Liver (tissue), 8 donors: ENCODE measurements at regions not wholly inside any gene's neighbourhood (a gene's known extent, or its start where the extent isn't known, plus 50 kb on each side); places are given as distances from the start of the nearest gene placed in this dataset.

ENCODE experiments used
- DNase-seq: peaks from one replicate; pipeline ENCODE4 v3.0.0-alpha.2; 2017; ENCODE audit warnings: low spot score
- H3K27ac ChIP-seq, 2 donors: one replicate each; pipeline ENCODE4 v1.7.0; 2013; ENCODE audit warnings: inconsistent platforms in 2 of 2, low read length in 2 of 2, control low read depth in 1 of 2, low read depth in 1 of 2, mild to moderate bottlenecking in 1 of 2
- H3K27me3 ChIP-seq, 4 donors: one replicate each; pipeline versions ENCODE4 v1.6.1 to v1.7.0; 2013; ENCODE audit warnings: low read length in 3 of 4, inconsistent platforms in 1 of 4, mild to moderate bottlenecking in 1 of 4, moderate library complexity in 1 of 4; ENCODE audit not compliant: control insufficient read depth in 4 of 4, insufficient read depth in 4 of 4
- H3K36me3 ChIP-seq, 4 donors: one replicate each; pipeline versions ENCODE4 v1.6.1 to v1.7.0; 2013; ENCODE audit warnings: low read length in 3 of 4, mild to moderate bottlenecking in 3 of 4, low read depth in 1 of 4, moderate library complexity in 1 of 4; ENCODE audit not compliant: control insufficient read depth in 4 of 4, insufficient read depth in 3 of 4
- H3K4me1 ChIP-seq, 4 donors: one replicate each; pipeline versions ENCODE4 v1.6.1 to v1.7.0; 2013; ENCODE audit warnings: low read length in 3 of 4, mild to moderate bottlenecking in 3 of 4, moderate library complexity in 1 of 4; ENCODE audit not compliant: control insufficient read depth in 4 of 4, insufficient read depth in 4 of 4
- H3K4me3 ChIP-seq, 3 donors: one replicate each; pipeline versions ENCODE4 v1.6.1 to v1.7.0; 2013; ENCODE audit warnings: low read length in 3 of 3, control low read depth in 1 of 3, low read depth in 1 of 3, mild to moderate bottlenecking in 1 of 3
- H3K9ac ChIP-seq, 2 donors: one replicate each; pipeline ENCODE4 v1.7.0; 2013; ENCODE audit warnings: low read length in 2 of 2, mild to moderate bottlenecking in 2 of 2, moderate library complexity in 2 of 2, control low read depth in 1 of 2, low read depth in 1 of 2
- H3K9me3 ChIP-seq, 4 donors: one replicate each; pipeline versions ENCODE4 v1.6.1 to v1.7.0; 2013; ENCODE audit warnings: low read length in 3 of 4; ENCODE audit not compliant: control insufficient read depth in 4 of 4
- ATF3 ChIP-seq: IDR thresholded peaks from 2 replicates; pipeline ENCODE4 v1.6.1; 2016; ENCODE audit warnings: antibody characterized with exemption
- CTCF ChIP-seq: fragments of 150-350 bp; IDR thresholded peaks from 2 replicates; pipeline ENCODE4 v1.5.1; 2017; ENCODE audit warnings: improper control_type of control experiment, low read depth, low read length; ENCODE audit not compliant: missing input control
- EGR1 ChIP-seq, 2 donors: IDR thresholded peaks; 2 replicates each; pipeline ENCODE4 v1.6.1; 2016 to 2018; ENCODE audit warnings: antibody characterized with exemption in 2 of 2, low read depth in 2 of 2
- FOXA1 ChIP-seq: IDR thresholded peaks from 2 replicates; pipeline ENCODE4 v1.6.1; 2016; ENCODE audit warnings: antibody characterized with exemption
- FOXA2 ChIP-seq: IDR thresholded peaks from 2 replicates; pipeline ENCODE4 v1.6.1; 2016; ENCODE audit warnings: antibody characterized with exemption
- GABPA ChIP-seq, 2 donors: IDR thresholded peaks in 1 of 2; conservative IDR thresholded peaks in 1 of 2; 2 replicates each; pipeline ENCODE4 v1.6.1; 2016; ENCODE audit warnings: antibody characterized with exemption in 2 of 2, mild to moderate bottlenecking in 1 of 2, moderate library complexity in 1 of 2
- HNF4A ChIP-seq, 2 donors: conservative IDR thresholded peaks; 2 replicates each; pipeline ENCODE4 v1.6.1; 2016; ENCODE audit warnings: antibody characterized with exemption in 2 of 2, mild to moderate bottlenecking in 2 of 2
- HNF4G ChIP-seq: IDR thresholded peaks from 2 replicates; pipeline ENCODE4 v1.6.1; 2016; ENCODE audit warnings: antibody characterized with exemption
- JUND ChIP-seq, 2 donors: IDR thresholded peaks; 2 replicates each; pipeline ENCODE4 v1.6.1; 2016; ENCODE audit warnings: antibody characterized with exemption in 2 of 2
- MAX ChIP-seq: IDR thresholded peaks from 2 replicates; pipeline ENCODE4 v1.6.1; 2016; ENCODE audit warnings: antibody characterized with exemption
- NR2F2 ChIP-seq: IDR thresholded peaks from 2 replicates; pipeline ENCODE4 v1.6.1; 2016; ENCODE audit warnings: antibody characterized with exemption
- RAD21 ChIP-seq, 2 donors: IDR thresholded peaks; 2 replicates each; pipeline ENCODE4 v1.6.1; 2016; ENCODE audit warnings: antibody characterized with exemption in 2 of 2, mild to moderate bottlenecking in 2 of 2
- REST ChIP-seq: IDR thresholded peaks from 2 replicates; pipeline ENCODE4 v1.6.1; 2016; ENCODE audit warnings: antibody characterized with exemption, mild to moderate bottlenecking
- RXRA ChIP-seq, 2 donors: IDR thresholded peaks; 2 replicates each; pipeline ENCODE4 v1.6.1; 2017 to 2018; ENCODE audit warnings: antibody characterized with exemption in 2 of 2, mild to moderate bottlenecking in 1 of 2
- SP1 ChIP-seq: IDR thresholded peaks from 2 replicates; pipeline ENCODE4 v1.6.1; 2018; ENCODE audit warnings: antibody characterized with exemption, mild to moderate bottlenecking
- TAF1 ChIP-seq: conservative IDR thresholded peaks from 2 replicates; pipeline ENCODE4 v1.6.1; 2016; ENCODE audit warnings: antibody characterized with exemption, mild to moderate bottlenecking
- YY1 ChIP-seq: IDR thresholded peaks from 2 replicates; pipeline ENCODE4 v1.6.1; 2016; ENCODE audit warnings: antibody characterized with exemption, mild to moderate bottlenecking
- ZBTB33 ChIP-seq: IDR thresholded peaks from 2 replicates; pipeline ENCODE4 v1.6.1; 2016; ENCODE audit warnings: antibody characterized with exemption
- WGBS: extraction: QIAGEN DNeasy Blood & Tissue Kit; methylation state at CpG from one replicate; pipeline ENCODE4 v1.1.7; 2013; 5-methylcytosine and 5-hydroxymethylcytosine counted together
- donor health status: healthy.
- donor health status: healthy.
- donor health status: healthy.
- donor health status: healthy.
- donor health status: healthy.

GRCh38 chr18:56493531-56493930, 144.9 kb downstream of the TXNL1 start:
- no peak overlapping the region for H3K27ac ChIP-seq
- TF ChIP-seq ATF3 (no peak), SP1 (no peak), MAX (no peak), ZBTB33 (no peak), EGR1 (IDR thresholded peaks at IDR 0.05; ENCODE audit: low read depth in 2 of 2) (no peak), GABPA (IDR thresholded peaks at IDR 0.05 in 1 of 2, conservative IDR thresholded peaks at IDR 0.05 in 1 of 2) (no peak), RAD21 (IDR thresholded peaks at IDR 0.05) (no peak), HNF4G (no peak)
- H3K9me3 ChIP-seq, result peaks cover 0 to 5% (median 0%) of the 10 kb centered on the region in 4 donors
- no peak for DNase-seq
- no peaks in the 10 kb centered on the region for H3K36me3 ChIP-seq
- 90% methylated on average over 6 of the region's 6 CpGs for WGBS
- H3K27me3 ChIP-seq, result no peaks in the 10 kb centered on the region
- H3K4me1 ChIP-seq, result no peaks in the 10 kb centered on the region
- H3K4me3 ChIP-seq, result no peak overlapping the region
- H3K9ac ChIP-seq, result no peak overlapping the region

- no peak overlapping the region for H3K9ac ChIP-seq
- H3K27ac ChIP-seq, result no peak overlapping the region
- H3K36me3 ChIP-seq, result no peaks in the 10 kb centered on the region
- no peak overlapping the region for H3K4me3 ChIP-seq
- no peaks in the 10 kb centered on the region for H3K4me1 ChIP-seq
- H3K27me3 ChIP-seq, result no peaks in the 10 kb centered on the region
- TF ChIP-seq FOXA1 (no peak), CTCF (no peak), FOXA2 (no peak), REST (no peak), HNF4A (conservative IDR thresholded peaks at IDR 0.05) (no peak), GABPA (IDR thresholded peaks at IDR 0.05 in 1 of 2, conservative IDR thresholded peaks at IDR 0.05 in 1 of 2) (no peak), ZBTB33 (no peak), TAF1 (no peak), ATF3 (no peak), EGR1 (IDR thresholded peaks at IDR 0.05; ENCODE audit: low read depth in 2 of 2) (no peak), RXRA (IDR thresholded peaks at IDR 0.05) (no peak), HNF4G (no peak), NR2F2 (no peak), JUND (IDR thresholded peaks at IDR 0.05) (no peak), SP1 (no peak), MAX (no peak), RAD21 (IDR thresholded peaks at IDR 0.05) (no peak), YY1 (no peak)
- DNase-seq, result no peak
- H3K9me3 ChIP-seq, result peaks cover 0 to 5% (median 0%) of the 10 kb centered on the region in 4 donors
These were observed 146.3 kb downstream of the TXNL1 start for GRCh38 chr18:56492136-56492535.
